22Rv1 (cell line): ENCODE measurements at regions not wholly inside any gene's neighbourhood (a gene's known extent, or its start where the extent isn't known, plus 50 kb on each side); places are given as distances from the start of the nearest gene placed in this dataset.

ENCODE experiments used
- ZFX ChIP-seq: fragments of 450-650 bp; IDR thresholded peaks from 2 replicates; pipeline ENCODE4 v1.6.1; 2017; ENCODE audit warnings: antibody characterized with exemption, borderline replicate concordance
- TF ChIP-seq, protein P1 (sequence below): fragments of 450-650 bp; IDR thresholded peaks from 2 replicates; pipeline ENCODE4 v1.5.1; 2017; ENCODE audit warnings: mild to moderate bottlenecking

DNA sequence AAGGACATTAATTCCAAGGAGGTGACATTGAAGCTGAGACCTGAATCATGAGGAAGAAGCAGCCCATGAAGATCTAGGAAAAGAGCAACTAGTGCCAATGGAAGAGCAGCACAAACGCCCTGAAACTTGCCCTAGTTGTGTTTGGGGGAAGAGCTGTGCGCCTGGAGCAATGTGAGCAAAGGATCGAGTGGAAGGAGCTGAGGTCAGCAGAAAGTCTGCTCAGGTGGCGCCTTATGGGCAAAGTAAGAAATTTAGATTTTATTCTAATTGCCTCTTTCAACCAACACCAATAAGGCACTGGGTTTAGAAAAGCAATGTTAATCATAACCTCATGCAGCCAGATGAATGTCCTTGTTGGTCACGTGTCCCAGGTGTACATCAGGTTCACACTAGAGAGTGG, 226.0 kb upstream of the THSD7B start:
- TF ChIP-seq, protein P1, sequence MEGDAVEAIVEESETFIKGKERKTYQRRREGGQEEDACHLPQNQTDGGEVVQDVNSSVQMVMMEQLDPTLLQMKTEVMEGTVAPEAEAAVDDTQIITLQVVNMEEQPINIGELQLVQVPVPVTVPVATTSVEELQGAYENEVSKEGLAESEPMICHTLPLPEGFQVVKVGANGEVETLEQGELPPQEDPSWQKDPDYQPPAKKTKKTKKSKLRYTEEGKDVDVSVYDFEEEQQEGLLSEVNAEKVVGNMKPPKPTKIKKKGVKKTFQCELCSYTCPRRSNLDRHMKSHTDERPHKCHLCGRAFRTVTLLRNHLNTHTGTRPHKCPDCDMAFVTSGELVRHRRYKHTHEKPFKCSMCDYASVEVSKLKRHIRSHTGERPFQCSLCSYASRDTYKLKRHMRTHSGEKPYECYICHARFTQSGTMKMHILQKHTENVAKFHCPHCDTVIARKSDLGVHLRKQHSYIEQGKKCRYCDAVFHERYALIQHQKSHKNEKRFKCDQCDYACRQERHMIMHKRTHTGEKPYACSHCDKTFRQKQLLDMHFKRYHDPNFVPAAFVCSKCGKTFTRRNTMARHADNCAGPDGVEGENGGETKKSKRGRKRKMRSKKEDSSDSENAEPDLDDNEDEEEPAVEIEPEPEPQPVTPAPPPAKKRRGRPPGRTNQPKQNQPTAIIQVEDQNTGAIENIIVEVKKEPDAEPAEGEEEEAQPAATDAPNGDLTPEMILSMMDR = no peak
- TF ChIP-seq ZFX = no peak
